ENCODE measurements at regions not wholly inside any gene's neighbourhood (a gene's known extent, or its start where the extent isn't known, plus 50 kb on each side); places are given as distances from the start of the nearest gene placed in this dataset.

GRCh38 chr15:60065951-60066350, 61.8 kb downstream of the FOXB1 start (continued):
- TF ChIP-seq, protein P1, sequence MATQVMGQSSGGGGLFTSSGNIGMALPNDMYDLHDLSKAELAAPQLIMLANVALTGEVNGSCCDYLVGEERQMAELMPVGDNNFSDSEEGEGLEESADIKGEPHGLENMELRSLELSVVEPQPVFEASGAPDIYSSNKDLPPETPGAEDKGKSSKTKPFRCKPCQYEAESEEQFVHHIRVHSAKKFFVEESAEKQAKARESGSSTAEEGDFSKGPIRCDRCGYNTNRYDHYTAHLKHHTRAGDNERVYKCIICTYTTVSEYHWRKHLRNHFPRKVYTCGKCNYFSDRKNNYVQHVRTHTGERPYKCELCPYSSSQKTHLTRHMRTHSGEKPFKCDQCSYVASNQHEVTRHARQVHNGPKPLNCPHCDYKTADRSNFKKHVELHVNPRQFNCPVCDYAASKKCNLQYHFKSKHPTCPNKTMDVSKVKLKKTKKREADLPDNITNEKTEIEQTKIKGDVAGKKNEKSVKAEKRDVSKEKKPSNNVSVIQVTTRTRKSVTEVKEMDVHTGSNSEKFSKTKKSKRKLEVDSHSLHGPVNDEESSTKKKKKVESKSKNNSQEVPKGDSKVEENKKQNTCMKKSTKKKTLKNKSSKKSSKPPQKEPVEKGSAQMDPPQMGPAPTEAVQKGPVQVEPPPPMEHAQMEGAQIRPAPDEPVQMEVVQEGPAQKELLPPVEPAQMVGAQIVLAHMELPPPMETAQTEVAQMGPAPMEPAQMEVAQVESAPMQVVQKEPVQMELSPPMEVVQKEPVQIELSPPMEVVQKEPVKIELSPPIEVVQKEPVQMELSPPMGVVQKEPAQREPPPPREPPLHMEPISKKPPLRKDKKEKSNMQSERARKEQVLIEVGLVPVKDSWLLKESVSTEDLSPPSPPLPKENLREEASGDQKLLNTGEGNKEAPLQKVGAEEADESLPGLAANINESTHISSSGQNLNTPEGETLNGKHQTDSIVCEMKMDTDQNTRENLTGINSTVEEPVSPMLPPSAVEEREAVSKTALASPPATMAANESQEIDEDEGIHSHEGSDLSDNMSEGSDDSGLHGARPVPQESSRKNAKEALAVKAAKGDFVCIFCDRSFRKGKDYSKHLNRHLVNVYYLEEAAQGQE (IDR thresholded peaks at IDR 0.05), result no peak
- TF ChIP-seq, protein P2, sequence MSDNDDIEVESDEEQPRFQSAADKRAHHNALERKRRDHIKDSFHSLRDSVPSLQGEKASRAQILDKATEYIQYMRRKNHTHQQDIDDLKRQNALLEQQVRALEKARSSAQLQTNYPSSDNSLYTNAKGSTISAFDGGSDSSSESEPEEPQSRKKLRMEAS (IDR thresholded peaks at IDR 0.05), result no peak
- no peak for TF ChIP-seq HNF4G (IDR thresholded peaks at IDR 0.05)
- TF ChIP-seq GABPA (IDR thresholded peaks at IDR 0.05 in 1 of 2, conservative IDR thresholded peaks at IDR 0.05 in 1 of 2), result no peak
- no peak for TF ChIP-seq JUND (IDR thresholded peaks at IDR 0.05)

DNA sequence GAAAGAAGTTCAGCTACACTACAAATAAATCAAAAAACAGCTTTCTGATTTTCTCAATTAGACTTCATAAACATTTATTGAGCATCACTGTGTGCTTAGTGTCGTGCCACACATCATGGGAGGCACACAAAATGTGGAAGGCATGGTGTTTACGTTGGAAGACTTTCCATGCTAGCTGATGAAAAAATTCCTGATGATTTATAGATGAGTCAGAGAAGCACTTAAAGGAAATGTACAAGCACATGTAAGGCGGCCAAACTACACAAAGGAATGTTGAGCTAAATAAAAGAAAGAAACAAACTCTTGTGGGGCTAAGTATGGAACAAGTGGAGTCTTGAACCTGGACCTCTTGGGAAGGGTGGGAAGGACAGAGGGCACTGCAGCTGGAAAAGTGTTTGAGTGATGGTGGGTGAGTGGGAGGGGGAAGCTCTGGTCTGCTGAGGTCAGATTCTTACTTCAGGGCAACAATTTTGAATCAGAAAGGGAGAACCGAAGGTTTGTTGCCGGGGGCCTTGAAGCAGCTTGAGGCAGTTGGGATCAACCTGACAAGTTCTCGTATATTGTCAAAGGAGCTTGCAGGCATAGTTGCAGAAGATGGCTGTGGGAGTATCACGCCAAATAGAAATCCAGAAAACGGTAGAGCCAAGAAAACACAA, 66.9 kb downstream of the FOXB1 start:
- no peak for DNase-seq (ENCODE audit: low spot score)
- 88% methylated on average over 8 of the region's 8 CpGs for WGBS
- H3K36me3 ChIP-seq (ENCODE audit: control insufficient read depth in 4 of 4, insufficient read depth in 3 of 4, low read depth in 1 of 4, low read length in 3 of 4), result no peaks in the 10 kb centered on the region
- H3K4me3 ChIP-seq (ENCODE audit: low read depth in 1 of 3, low read length in 3 of 3), result no peak overlapping the region
- H3K9ac ChIP-seq (ENCODE audit: low read depth in 1 of 2, low read length in 2 of 2), result no peak overlapping the region
- H3K27me3 ChIP-seq (ENCODE audit: control insufficient read depth in 4 of 4, insufficient read depth in 4 of 4, low read length in 3 of 4), result no peaks in the 10 kb centered on the region
- no peaks in the 10 kb centered on the region for H3K9me3 ChIP-seq (ENCODE audit: control insufficient read depth in 4 of 4, low read length in 3 of 4)
- H3K4me1 ChIP-seq (ENCODE audit: control insufficient read depth in 4 of 4, insufficient read depth in 4 of 4, low read length in 3 of 4), result peaks cover 0 to 3% (median 0%) of the 10 kb centered on the region in 4 donors
- no peak overlapping the region for H3K27ac ChIP-seq (ENCODE audit: low read depth in 1 of 2, low read length in 2 of 2)
- TF ChIP-seq, protein P1 (IDR thresholded peaks at IDR 0.05), result no peak
- TF ChIP-seq SP1 (IDR thresholded peaks at IDR 0.05), result no peak
- TF ChIP-seq FOXA2 (IDR thresholded peaks at IDR 0.05), result no peak
- TF ChIP-seq YY1 (IDR thresholded peaks at IDR 0.05), result no peak
- TF ChIP-seq EGR1 (IDR thresholded peaks at IDR 0.05; ENCODE audit: low read depth in 2 of 2), result no peak
- TF ChIP-seq RXRA (IDR thresholded peaks at IDR 0.05), result no peak
- no peak for TF ChIP-seq CTCF (IDR thresholded peaks at IDR 0.05; ENCODE audit: low read depth, low read length, missing input control)
